GM19238 (cell line): ENCODE measurements at regions not wholly inside any gene's neighbourhood (a gene's known extent, or its start where the extent isn't known, plus 50 kb on each side); places are given as distances from the start of the nearest gene placed in this dataset.
"Not testable (repeated sequence)": the region's sequence is repeated elsewhere in the genome, so short reads cannot be mapped to it uniquely, and the experiment has no call there.

Experiments used
- DNase-seq: peaks from one replicate; pipeline ENCODE4 v3.0.0; 2011; ENCODE audit warnings: low spot score; ENCODE audit not compliant: insufficient read length

GRCh38 chr12:56872366-56872765, 61.8 kb downstream of the SDR9C7 start:
- no peak for DNase-seq

GRCh38 chr12:56867216-56867615, 67.0 kb downstream of the SDR9C7 start:
- no peak for DNase-seq

- no peak for DNase-seq
Observed at GRCh38 chr12:56866493-56866892, 67.7 kb downstream of the SDR9C7 start.

GRCh38 chr12:56864318-56864717, 69.9 kb downstream of the SDR9C7 start:
- no peak for DNase-seq

- no peak for DNase-seq
Observed at GRCh38 chr12:56863789-56864188, 70.4 kb downstream of the SDR9C7 start.

GRCh38 chr12:56862264-56862663, 71.9 kb downstream of the SDR9C7 start:
- DNase-seq, result no peak

- DNase-seq, result not testable (repeated sequence)
Observed at GRCh38 chr12:56853392-56853978, 80.7 kb downstream of the SDR9C7 start.

- DNase-seq, result no peak
Observed at GRCh38 chr12:56851462-56851861, 82.7 kb downstream of the SDR9C7 start.

- DNase-seq, result no peak
Observed at GRCh38 chr12:56840922-56841321, 77.8 kb downstream of the HSD17B6 start.

GRCh38 chr12:56839915-56840325, 76.8 kb downstream of the HSD17B6 start:
- DNase-seq, result peak; percentile 14

GRCh38 chr12:56839489-56839848, 76.3 kb downstream of the HSD17B6 start:
- no peak for DNase-seq

GRCh38 chr12:56838621-56839488, 75.7 kb downstream of the HSD17B6 start:
- DNase-seq, result no peak
